Epithelial cell of proximal tubule (primary cell): ENCODE measurements at regions not wholly inside any gene's neighbourhood (a gene's known extent, or its start where the extent isn't known, plus 50 kb on each side); places are given as distances from the start of the nearest gene placed in this dataset.

Source experiments
- DNase-seq: peaks from one replicate; pipeline ENCODE4 v3.0.0-alpha.2; 2011; ENCODE audit warnings: low read depth
- H3K4me3 ChIP-seq: 2 replicates; pipeline ENCODE4 v1.5.1; 2011; ENCODE audit warnings: low read depth, mild to moderate bottlenecking, low read length
- TF ChIP-seq, protein P1 (sequence below): conservative IDR thresholded peaks from 2 replicates; pipeline ENCODE4 v1.5.1; 2012; ENCODE audit warnings: low read depth, mild to moderate bottlenecking, low read length

DNA sequence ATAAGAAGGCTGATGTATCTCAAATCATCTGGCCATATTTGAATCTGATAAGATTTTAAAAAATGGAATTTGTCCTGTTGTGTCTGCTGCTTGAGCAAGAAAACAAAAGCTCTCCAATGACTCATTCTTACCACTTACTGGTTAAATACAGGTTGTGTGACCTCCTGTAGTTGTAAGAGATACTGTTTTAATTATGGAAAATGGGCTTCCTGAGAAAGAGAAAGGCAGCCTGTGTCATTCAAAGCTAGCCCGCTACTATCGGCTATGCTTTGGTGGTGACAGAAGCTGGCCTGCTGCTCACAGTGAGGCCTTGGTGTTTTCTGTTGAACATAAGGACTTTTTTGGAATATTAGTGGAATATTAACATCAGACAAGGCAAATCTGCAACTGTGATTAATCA, 1722.1 kb upstream of the PCDH10 start:
- no peak overlapping the region for H3K4me3 ChIP-seq
- no peak for DNase-seq
- TF ChIP-seq, protein P1, sequence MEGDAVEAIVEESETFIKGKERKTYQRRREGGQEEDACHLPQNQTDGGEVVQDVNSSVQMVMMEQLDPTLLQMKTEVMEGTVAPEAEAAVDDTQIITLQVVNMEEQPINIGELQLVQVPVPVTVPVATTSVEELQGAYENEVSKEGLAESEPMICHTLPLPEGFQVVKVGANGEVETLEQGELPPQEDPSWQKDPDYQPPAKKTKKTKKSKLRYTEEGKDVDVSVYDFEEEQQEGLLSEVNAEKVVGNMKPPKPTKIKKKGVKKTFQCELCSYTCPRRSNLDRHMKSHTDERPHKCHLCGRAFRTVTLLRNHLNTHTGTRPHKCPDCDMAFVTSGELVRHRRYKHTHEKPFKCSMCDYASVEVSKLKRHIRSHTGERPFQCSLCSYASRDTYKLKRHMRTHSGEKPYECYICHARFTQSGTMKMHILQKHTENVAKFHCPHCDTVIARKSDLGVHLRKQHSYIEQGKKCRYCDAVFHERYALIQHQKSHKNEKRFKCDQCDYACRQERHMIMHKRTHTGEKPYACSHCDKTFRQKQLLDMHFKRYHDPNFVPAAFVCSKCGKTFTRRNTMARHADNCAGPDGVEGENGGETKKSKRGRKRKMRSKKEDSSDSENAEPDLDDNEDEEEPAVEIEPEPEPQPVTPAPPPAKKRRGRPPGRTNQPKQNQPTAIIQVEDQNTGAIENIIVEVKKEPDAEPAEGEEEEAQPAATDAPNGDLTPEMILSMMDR: no peak

DNA sequence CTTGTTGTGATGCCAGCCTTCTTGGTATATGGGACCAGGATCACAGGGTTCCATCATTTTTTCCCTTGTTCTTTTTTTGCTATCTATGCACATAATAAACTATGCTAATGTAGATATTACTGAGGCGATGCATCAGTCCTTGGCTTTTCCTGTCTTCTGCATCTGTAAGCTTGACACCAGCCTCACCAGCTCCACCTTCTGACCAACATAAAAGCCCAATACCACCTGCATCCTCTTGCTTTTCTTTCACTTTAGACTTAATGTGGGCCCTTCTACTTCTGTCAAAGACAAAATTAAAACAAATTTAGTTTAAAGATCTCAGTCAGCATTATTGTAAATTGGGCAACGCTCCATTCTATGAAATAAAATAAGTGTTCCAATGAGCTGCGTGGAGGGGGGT, 1718.8 kb upstream of the PCDH10 start:
- no peak for DNase-seq

DNA sequence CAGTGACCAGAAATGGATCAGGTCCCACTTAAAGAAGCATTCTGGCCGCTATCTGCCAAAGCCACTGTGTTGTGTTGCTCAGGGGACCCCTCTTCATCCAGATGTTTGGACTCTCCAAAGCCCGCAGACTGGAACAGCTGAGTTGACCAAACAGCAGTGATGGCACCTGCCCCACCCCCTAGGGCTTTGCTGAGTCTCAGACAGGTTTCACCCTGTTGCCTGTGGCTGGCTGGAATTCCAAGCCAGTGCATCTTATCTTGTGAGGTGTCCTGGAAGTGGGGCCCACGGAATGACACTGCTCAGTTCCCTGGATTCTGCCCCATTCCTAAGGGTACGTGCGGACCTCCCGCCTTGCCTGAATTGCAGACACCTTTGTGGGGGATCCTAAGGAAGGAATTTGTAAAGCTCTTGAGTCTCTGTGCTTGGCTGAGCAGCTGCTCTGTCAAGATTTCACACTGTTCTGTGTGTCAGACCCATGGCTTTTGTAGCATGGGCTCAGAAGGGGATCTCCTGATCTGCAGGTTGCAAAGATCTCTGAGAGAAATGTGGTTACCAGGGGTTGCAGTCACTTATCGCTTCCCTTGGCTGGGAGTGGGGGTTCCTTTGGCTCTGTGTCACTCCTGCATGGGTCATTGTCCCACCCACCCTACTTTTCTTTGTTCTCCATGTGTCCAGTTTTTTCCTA, 1707.9 kb upstream of the PCDH10 start:
- no peak for DNase-seq
- H3K4me3 ChIP-seq: no peak overlapping the region

More for the DNA sequence above, 1718.8 kb upstream of the PCDH10 start:
- TF ChIP-seq, protein P1: peak; percentile 48
- no peak overlapping the region for H3K4me3 ChIP-seq

DNA sequence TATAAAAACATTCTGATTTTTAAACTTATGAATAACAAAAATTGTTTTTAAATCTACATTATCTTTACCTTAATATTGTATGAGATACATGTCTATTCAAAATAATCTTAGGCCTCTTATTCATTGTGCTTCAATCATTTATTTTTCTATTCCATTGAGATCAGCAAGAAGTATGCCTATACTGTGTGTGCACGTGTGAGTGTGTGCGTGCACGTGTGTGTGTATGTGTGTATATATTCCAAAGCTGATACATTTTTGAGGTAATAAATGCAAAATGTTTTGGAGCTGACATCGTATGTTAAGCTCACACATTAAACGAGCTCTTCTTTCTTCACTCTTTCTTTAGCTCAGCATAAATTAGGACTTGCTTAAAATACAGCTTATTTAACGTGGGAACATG, 1701.2 kb upstream of the PCDH10 start:
- no peak overlapping the region for H3K4me3 ChIP-seq
- DNase-seq: no peak
- TF ChIP-seq, protein P1: no peak

More for the DNA sequence above, 1707.9 kb upstream of the PCDH10 start:
- TF ChIP-seq, protein P1: no peak

DNA sequence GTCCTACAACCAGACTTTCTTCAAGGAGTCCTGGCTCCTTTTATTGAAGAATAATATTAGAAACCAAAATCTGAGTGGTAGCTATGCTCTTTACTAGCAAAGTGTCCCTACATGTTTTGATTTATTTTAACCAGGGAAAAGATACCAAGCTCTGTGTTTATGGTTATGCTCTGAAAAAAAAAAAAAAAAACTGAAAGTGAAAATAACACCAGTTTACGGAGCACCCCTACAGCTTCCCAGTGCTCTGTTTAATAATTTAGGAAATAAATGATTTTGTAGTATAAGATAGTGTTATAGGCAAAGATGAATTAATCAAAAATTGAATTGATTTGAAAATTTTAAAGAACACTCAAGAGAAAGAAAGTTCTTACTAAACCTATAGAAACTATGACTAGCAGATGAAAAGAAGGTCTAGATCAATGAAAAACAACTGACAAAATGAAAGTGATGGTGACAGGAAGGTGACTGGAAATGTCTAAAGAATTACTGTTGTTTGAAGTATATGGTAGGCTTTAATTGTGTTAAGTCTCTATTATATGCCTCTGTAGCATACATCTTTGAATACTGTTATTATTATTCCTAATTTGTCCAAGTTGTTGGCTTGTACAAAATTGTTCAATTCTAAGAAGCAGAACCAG, 1698.4 kb upstream of the PCDH10 start:
- no peak for DNase-seq
- TF ChIP-seq, protein P1: no peak
- H3K4me3 ChIP-seq: no peak overlapping the region

DNA sequence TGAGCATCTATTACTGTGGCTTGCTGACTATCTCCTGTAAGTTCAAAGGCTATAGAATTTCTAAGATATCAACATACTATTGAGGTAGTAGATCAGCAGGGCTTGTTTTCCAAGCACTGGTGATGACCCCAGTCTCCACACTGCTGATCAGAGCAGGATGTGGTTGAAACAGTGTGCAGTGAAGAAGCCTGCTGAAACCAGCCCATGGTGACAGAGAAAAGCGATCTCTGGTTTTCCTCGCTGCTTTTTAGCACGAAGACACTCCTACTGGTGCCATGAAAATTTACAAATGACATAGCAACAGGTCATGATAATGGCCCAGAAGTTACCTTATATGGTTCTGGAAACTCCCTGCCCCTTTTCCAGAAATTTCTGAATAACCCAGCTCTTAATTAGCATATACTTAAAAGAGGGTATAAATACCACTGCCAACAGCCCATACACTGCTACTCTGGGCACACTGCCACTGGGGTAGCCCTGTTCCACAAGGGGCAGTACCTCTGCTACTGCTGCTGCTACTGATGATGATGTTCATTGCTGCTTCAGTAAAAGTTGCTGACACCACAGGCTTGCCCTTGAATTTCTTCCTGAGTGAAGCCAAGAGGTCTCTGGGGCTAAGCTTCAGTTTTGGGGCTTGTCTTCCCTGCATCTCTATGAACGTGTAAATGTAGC, 1689.5 kb upstream of the PCDH10 start:
- TF ChIP-seq, protein P1: peak; percentile 8

More for the DNA sequence above, 1689.5 kb upstream of the PCDH10 start:
- no peak for DNase-seq
- no peak overlapping the region for H3K4me3 ChIP-seq
